A673 (cell line): ENCODE measurements at regions not wholly inside any gene's neighbourhood (a gene's known extent, or its start where the extent isn't known, plus 50 kb on each side); places are given as distances from the start of the nearest gene placed in this dataset.

Experiments used
- BruUV-seq: library from RNA; stranded (reverse); fragments of 400-500 nt; replicated peaks from 2 replicates; lab custom pipeline; 2021; lab: Mats Ljungman, UMichigan
- CTCF ChIA-PET: fragments of 300-600 bp; sonication (Branson Sonifier 250); formaldehyde crosslinking; loops from one replicate; lab custom pipeline; 2022; ENCODE audit warnings: antibody characterized with exemption; lab: Charles Lee
- POLR2A ChIA-PET: fragments of 300-600 bp; sonication (Branson Sonifier 250); formaldehyde crosslinking; loops from one replicate; lab custom pipeline; 2022; ENCODE audit warnings: antibody characterized with exemption; ENCODE audit not compliant: low non-redundant PET; lab: Charles Lee
- DNase-seq: peaks from one replicate; pipeline ENCODE4 v3.0.0-alpha.2; 2015; ENCODE audit warnings: low spot score
- H3K27ac ChIP-seq: fragments of 200-600 bp; sonication (generic); 2 replicates; pipeline ENCODE4 v1.5.1; 2016; ENCODE audit warnings: mixed run types, low read depth, mild to moderate bottlenecking, mixed read lengths, antibody characterized with exemption, low read length; ENCODE audit not compliant: poor library complexity, severe bottlenecking
- H3K27me3 ChIP-seq: fragments of 200-600 bp; sonication (generic); replicated peaks from 2 replicates; pipeline ENCODE4 v1.6.1; 2017; ENCODE audit warnings: mixed run types, low read depth, mild to moderate bottlenecking, mixed read lengths, antibody characterized with exemption, low read length; ENCODE audit not compliant: insufficient read depth, poor library complexity
- H3K36me3 ChIP-seq: fragments of 200-600 bp; sonication (generic); 2 replicates; pipeline ENCODE4 v1.6.1; 2016; ENCODE audit warnings: mixed run types, mild to moderate bottlenecking, mixed read lengths, antibody characterized with exemption, low read length; ENCODE audit not compliant: insufficient read depth, poor library complexity, severe bottlenecking
- H3K4me1 ChIP-seq: fragments of 200-600 bp; sonication (generic); 2 replicates; pipeline ENCODE4 v1.6.1; 2017; ENCODE audit warnings: mixed run types, mild to moderate bottlenecking, mixed read lengths, antibody characterized with exemption, low read length; ENCODE audit not compliant: insufficient read depth, poor library complexity, severe bottlenecking
- H3K4me3 ChIP-seq: fragments of 200-600 bp; sonication (generic); 2 replicates; pipeline ENCODE4 v1.5.1; 2016; ENCODE audit warnings: low read depth, mixed run types, mild to moderate bottlenecking, mixed read lengths, low read length; ENCODE audit not compliant: poor library complexity, severe bottlenecking
- H3K9me3 ChIP-seq: fragments of 200-600 bp; sonication (generic); 2 replicates; pipeline ENCODE4 v1.6.1; 2016; ENCODE audit warnings: mixed run types, low read depth, mild to moderate bottlenecking, mixed read lengths, antibody characterized with exemption, low read length; ENCODE audit not compliant: poor library complexity, severe bottlenecking
- CTCF ChIP-seq: fragments of 300-800, 200-600 bp; sonication (generic); conservative IDR thresholded peaks from 2 replicates; pipeline ENCODE4 v1.5.1; 2017; ENCODE audit warnings: low read depth, mild to moderate bottlenecking, antibody characterized with exemption, low read length, moderate library complexity, mixed read lengths
- EZH2 ChIP-seq: fragments of 200-600 bp; sonication (generic); IDR thresholded peaks from 2 replicates; pipeline ENCODE4 v1.6.1; 2017; ENCODE audit warnings: borderline replicate concordance, low read depth, mild to moderate bottlenecking, mixed read lengths, antibody characterized with exemption, low read length; ENCODE audit not compliant: poor library complexity, severe bottlenecking
- intact Hi-C: fragments of 100-400 bp; cut with micrococcal nuclease; formaldehyde crosslinking; loops from one replicate; pipeline ENCODE4 v1.10.0; 2022; ENCODE audit not compliant: unreplicated experiment

GRCh38 chr6:95679981-95680380 lies 102.6 kb downstream of the MANEA start:
- Histone ChIP-seq H3K9me3 (no peaks in the 10 kb centered on the region), H3K36me3 (no peaks in the 10 kb centered on the region), H3K27ac (no peak overlapping the region), H3K4me1 (no peaks in the 10 kb centered on the region), H3K27me3 (no peaks in the 10 kb centered on the region), H3K4me3 (no peak overlapping the region)
- no peak for DNase-seq
- CTCF ChIA-PET, result no interaction called here
- POLR2A ChIA-PET, result no interaction called here
- TF ChIP-seq CTCF (no peak), EZH2 (no peak)
- intact Hi-C loops, result no loop called here
- no TSS peak for BruUV-seq

- H3K27me3 ChIP-seq, result no peaks in the 10 kb centered on the region
- H3K27ac ChIP-seq, result no peak overlapping the region
- POLR2A ChIA-PET, result no interaction called here
- CTCF ChIA-PET, result no interaction called here
- TF ChIP-seq CTCF (no peak), EZH2 (no peak)
- H3K9me3 ChIP-seq, result no peaks in the 10 kb centered on the region
- DNase-seq, result no peak
- no peaks in the 10 kb centered on the region for H3K36me3 ChIP-seq
- intact Hi-C loops, result no loop called here
- no peak overlapping the region for H3K4me3 ChIP-seq
- no peaks in the 10 kb centered on the region for H3K4me1 ChIP-seq
- BruUV-seq, result no TSS peak
Measured at GRCh38 chr6:95681736-95682135, 104.4 kb downstream of the MANEA start.

- no peaks in the 10 kb centered on the region for H3K36me3 ChIP-seq
- no peaks in the 10 kb centered on the region for H3K4me1 ChIP-seq
- CTCF ChIA-PET, result no interaction called here
- no TSS peak for BruUV-seq
- no peak overlapping the region for H3K4me3 ChIP-seq
- intact Hi-C loops, result no loop called here
- no peak for TF ChIP-seq EZH2
- TF ChIP-seq CTCF, result no peak
- H3K9me3 ChIP-seq, result no peaks in the 10 kb centered on the region
- POLR2A ChIA-PET, result no interaction called here
- H3K27ac ChIP-seq, result no peak overlapping the region
- no peaks in the 10 kb centered on the region for H3K27me3 ChIP-seq
- no peak for DNase-seq
Measured at GRCh38 chr6:95682476-95682875, 105.1 kb downstream of the MANEA start.
